Neural progenitor cell (in vitro differentiated cells): ENCODE measurements at regions not wholly inside any gene's neighbourhood (a gene's known extent, or its start where the extent isn't known, plus 50 kb on each side); places are given as distances from the start of the nearest gene placed in this dataset.

ENCODE experiments used
- DNase-seq: peaks from one replicate; pipeline ENCODE4 v3.0.0-alpha.2; 2016; ENCODE audit warnings: low spot score
- H2AFZ ChIP-seq: fragments of 200-600 bp; sonication (generic); replicated peaks from 2 replicates; pipeline ENCODE4 v1.6.1; 2016; ENCODE audit warnings: antibody characterized with exemption
- H3F3A ChIP-seq: fragments of 200-600 bp; sonication (generic); 2 replicates; pipeline ENCODE4 v1.6.1; 2016; ENCODE audit warnings: antibody characterized with exemption, low read depth
- H3K27ac ChIP-seq: fragments of 200-600 bp; sonication (generic); 2 replicates; pipeline ENCODE4 v1.5.1; 2016; ENCODE audit warnings: mild to moderate bottlenecking
- H3K27me3 ChIP-seq: fragments of 200-600 bp; sonication (generic); 2 replicates; pipeline ENCODE4 v1.6.1; 2016; ENCODE audit warnings: mild to moderate bottlenecking, moderate library complexity
- H3K36me3 ChIP-seq: fragments of 200-600 bp; sonication (generic); 2 replicates; pipeline ENCODE4 v1.5.1; 2016
- H3K4me1 ChIP-seq: fragments of 200-600 bp; sonication (generic); 2 replicates; pipeline ENCODE4 v1.6.1; 2016; ENCODE audit warnings: mixed run types
- H3K4me2 ChIP-seq: fragments of 200-600 bp; sonication (generic); 2 replicates; pipeline ENCODE4 v1.6.1; 2016
- H3K4me3 ChIP-seq: fragments of 200-600 bp; sonication (generic); 2 replicates; pipeline ENCODE4 v1.5.1; 2016
- H3K79me2 ChIP-seq: fragments of 200-600 bp; sonication (generic); 2 replicates; pipeline ENCODE4 v1.6.1; 2016; ENCODE audit warnings: low read depth
- H3K9ac ChIP-seq: fragments of 200-600 bp; sonication (generic); 2 replicates; pipeline ENCODE4 v1.6.1; 2016
- H3K9me3 ChIP-seq: fragments of 200-600 bp; sonication (generic); 2 replicates; pipeline ENCODE4 v1.5.1; 2016; ENCODE audit warnings: low read depth
- H4K20me1 ChIP-seq: fragments of 200-600 bp; sonication (generic); 2 replicates; pipeline ENCODE4 v1.6.1; 2016; ENCODE audit warnings: low read depth
- H3K27ac Mint-ChIP-seq: 3 replicates; pipeline ENCODE4 v1.8.0; 2021; ENCODE audit warnings: mixed read lengths
- H3K27me3 Mint-ChIP-seq: 2 replicates; pipeline ENCODE4 v1.8.0; 2022; ENCODE audit warnings: low read depth, mild to moderate bottlenecking, inconsistent platforms, moderate library complexity, mixed read lengths; ENCODE audit not compliant: insufficient read depth
- H3K36me3 Mint-ChIP-seq: 3 replicates; pipeline ENCODE4 v1.8.0; 2021; ENCODE audit warnings: mixed read lengths
- H3K4me1 Mint-ChIP-seq: 3 replicates; pipeline ENCODE4 v1.8.0; 2021; ENCODE audit warnings: mixed read lengths
- H3K4me3 Mint-ChIP-seq: 3 replicates; pipeline ENCODE4 v1.8.0; 2021; ENCODE audit warnings: mild to moderate bottlenecking, moderate library complexity, mixed read lengths
- H3K9me3 Mint-ChIP-seq: 3 replicates; pipeline ENCODE4 v1.8.0; 2020; ENCODE audit warnings: mixed read lengths
- EZH2 ChIP-seq: fragments of 200-600 bp; sonication (generic); IDR thresholded peaks from 2 replicates; pipeline ENCODE4 v1.6.1; 2017; ENCODE audit warnings: antibody characterized with exemption, mild to moderate bottlenecking, moderate library complexity
- EZH2phosphoT487 ChIP-seq: fragments of 200-600 bp; sonication (generic); IDR thresholded peaks from 2 replicates; pipeline ENCODE4 v1.6.1; 2017; ENCODE audit warnings: antibody characterized with exemption
- TF ChIP-seq, protein P1 (sequence below): fragments of 200-600 bp; sonication (generic); IDR thresholded peaks from 2 replicates; pipeline ENCODE4 v1.5.1; 2017; ENCODE audit warnings: antibody characterized with exemption, mild to moderate bottlenecking

DNA sequence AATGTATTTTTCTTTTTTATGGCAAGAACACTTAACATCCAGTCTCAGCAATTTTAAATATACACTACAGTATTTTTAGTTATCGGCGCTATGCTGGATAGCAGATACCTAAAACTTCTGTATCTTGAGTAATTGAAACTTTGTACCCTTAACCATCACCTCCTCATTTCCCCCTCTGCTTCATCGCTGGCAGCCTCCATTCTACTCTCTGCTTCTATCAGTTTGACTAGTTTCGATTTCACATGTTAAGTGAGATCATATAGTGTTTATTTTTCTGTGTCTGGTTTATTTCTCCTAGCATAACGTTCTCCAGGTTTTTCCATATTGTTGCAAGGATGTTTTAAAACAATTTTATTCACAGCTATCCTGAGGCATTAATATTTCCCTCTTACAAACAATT is 340.8 kb upstream of the SLC10A2 start:
- no peak overlapping the region for H2AFZ ChIP-seq
- H3K9me3 Mint-ChIP-seq, result no peaks in the 10 kb centered on the region
- H3K4me3 ChIP-seq, result no peak overlapping the region
- no peaks in the 10 kb centered on the region for H3K4me1 ChIP-seq
- no peak for DNase-seq
- H3K4me3 Mint-ChIP-seq, result no peak overlapping the region
- no peaks in the 10 kb centered on the region for H3K36me3 Mint-ChIP-seq
- no peaks in the 10 kb centered on the region for H3K4me1 Mint-ChIP-seq
- H3K79me2 ChIP-seq, result no peaks in the 10 kb centered on the region
- no peaks in the 10 kb centered on the region for H3K27me3 ChIP-seq
- H3K36me3 ChIP-seq, result no peaks in the 10 kb centered on the region
- no peak overlapping the region for H3K9ac ChIP-seq
- H3K27ac Mint-ChIP-seq, result no peak overlapping the region
- TF ChIP-seq EZH2phosphoT487, result no peak
- TF ChIP-seq, protein P1, sequence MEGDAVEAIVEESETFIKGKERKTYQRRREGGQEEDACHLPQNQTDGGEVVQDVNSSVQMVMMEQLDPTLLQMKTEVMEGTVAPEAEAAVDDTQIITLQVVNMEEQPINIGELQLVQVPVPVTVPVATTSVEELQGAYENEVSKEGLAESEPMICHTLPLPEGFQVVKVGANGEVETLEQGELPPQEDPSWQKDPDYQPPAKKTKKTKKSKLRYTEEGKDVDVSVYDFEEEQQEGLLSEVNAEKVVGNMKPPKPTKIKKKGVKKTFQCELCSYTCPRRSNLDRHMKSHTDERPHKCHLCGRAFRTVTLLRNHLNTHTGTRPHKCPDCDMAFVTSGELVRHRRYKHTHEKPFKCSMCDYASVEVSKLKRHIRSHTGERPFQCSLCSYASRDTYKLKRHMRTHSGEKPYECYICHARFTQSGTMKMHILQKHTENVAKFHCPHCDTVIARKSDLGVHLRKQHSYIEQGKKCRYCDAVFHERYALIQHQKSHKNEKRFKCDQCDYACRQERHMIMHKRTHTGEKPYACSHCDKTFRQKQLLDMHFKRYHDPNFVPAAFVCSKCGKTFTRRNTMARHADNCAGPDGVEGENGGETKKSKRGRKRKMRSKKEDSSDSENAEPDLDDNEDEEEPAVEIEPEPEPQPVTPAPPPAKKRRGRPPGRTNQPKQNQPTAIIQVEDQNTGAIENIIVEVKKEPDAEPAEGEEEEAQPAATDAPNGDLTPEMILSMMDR, result no peak
- no peak for TF ChIP-seq EZH2
- H3K4me2 ChIP-seq, result no peak overlapping the region
- H3F3A ChIP-seq, result no peaks in the 10 kb centered on the region
- no peaks in the 10 kb centered on the region for H3K27me3 Mint-ChIP-seq
- no peak overlapping the region for H3K27ac ChIP-seq
- H3K9me3 ChIP-seq, result no peaks in the 10 kb centered on the region
- H4K20me1 ChIP-seq, result no peaks in the 10 kb centered on the region

DNA sequence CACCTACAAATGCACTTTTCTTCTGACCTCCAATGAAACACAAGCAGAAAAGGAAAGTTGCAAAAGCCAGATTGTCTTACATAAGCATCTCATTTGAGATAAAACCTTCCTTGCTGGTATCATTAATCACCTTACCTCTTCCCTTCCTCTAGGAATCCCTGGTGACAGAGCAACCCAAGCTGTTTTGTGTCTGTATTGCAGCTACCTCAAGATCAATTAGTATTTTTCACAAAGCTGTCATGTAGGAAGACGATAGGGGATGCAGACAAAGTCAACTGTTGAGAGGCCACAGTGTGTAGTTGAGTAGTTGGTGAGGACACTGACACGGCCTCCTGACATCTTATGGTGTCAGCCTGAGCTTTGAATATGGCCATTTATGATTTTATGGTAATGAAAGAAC is 339.1 kb upstream of the SLC10A2 start:
- Mint-ChIP-seq H3K9me3 (peaks cover 3% of the 10 kb centered on the region), H3K27ac (no peak overlapping the region), H3K4me3 (no peak overlapping the region), H3K36me3 (no peaks in the 10 kb centered on the region), H3K27me3 (no peaks in the 10 kb centered on the region), H3K4me1 (no peaks in the 10 kb centered on the region)
- Histone ChIP-seq H3K36me3 (no peaks in the 10 kb centered on the region), H3K79me2 (no peaks in the 10 kb centered on the region), H3K9ac (no peak overlapping the region), H3K4me3 (no peak overlapping the region), H3K4me2 (no peak overlapping the region), H3F3A (no peaks in the 10 kb centered on the region), H3K27ac (no peak overlapping the region), H4K20me1 (no peaks in the 10 kb centered on the region), H3K9me3 (no peaks in the 10 kb centered on the region), H3K27me3 (no peaks in the 10 kb centered on the region), H3K4me1 (no peaks in the 10 kb centered on the region), H2AFZ (no peak overlapping the region)
- DNase-seq, result no peak
- no peak for TF ChIP-seq EZH2phosphoT487
- TF ChIP-seq, protein P1, result no peak
- TF ChIP-seq EZH2, result no peak

DNA sequence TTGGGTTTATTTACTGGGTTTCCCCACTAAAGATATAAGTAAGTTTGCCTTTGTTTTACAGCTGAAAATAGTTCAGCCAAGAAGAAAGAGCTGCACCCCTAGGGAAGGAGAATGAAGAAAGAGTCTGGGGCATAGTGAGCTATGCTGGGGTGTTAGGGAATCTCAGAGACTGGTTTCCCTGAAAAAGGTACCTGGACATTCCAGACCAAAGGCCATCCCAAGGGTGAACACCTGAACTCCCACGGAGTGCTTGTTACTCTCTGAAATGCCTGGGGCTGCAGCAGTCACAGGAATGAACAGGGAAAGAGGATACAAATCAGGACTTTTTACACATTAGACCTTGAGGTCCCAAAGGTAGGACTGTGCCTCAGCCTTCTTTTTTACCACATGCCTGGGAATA is 337.6 kb upstream of the SLC10A2 start:
- Mint-ChIP-seq H3K27ac (no peak overlapping the region), H3K36me3 (no peaks in the 10 kb centered on the region), H3K4me1 (no peaks in the 10 kb centered on the region), H3K9me3 (peaks cover 6% of the 10 kb centered on the region), H3K4me3 (no peak overlapping the region), H3K27me3 (no peaks in the 10 kb centered on the region)
- Histone ChIP-seq H3K4me1 (no peaks in the 10 kb centered on the region), H3K9me3 (no peaks in the 10 kb centered on the region), H3K4me3 (no peak overlapping the region), H3F3A (no peaks in the 10 kb centered on the region), H3K27me3 (no peaks in the 10 kb centered on the region), H3K4me2 (no peak overlapping the region), H4K20me1 (no peaks in the 10 kb centered on the region), H3K9ac (no peak overlapping the region), H3K27ac (no peak overlapping the region), H3K36me3 (no peaks in the 10 kb centered on the region), H2AFZ (no peak overlapping the region), H3K79me2 (no peaks in the 10 kb centered on the region)
- DNase-seq, result no peak
- TF ChIP-seq, protein P1, result no peak
- no peak for TF ChIP-seq EZH2
- TF ChIP-seq EZH2phosphoT487, result no peak
